ENCODE measurements at regions not wholly inside any gene's neighbourhood (a gene's known extent, or its start where the extent isn't known, plus 50 kb on each side); places are given as distances from the start of the nearest gene placed in this dataset.

GRCh38 chr3:168909260-168909659, 754.3 kb downstream of the MECOM start:
- TF ChIP-seq CTCF (IDR thresholded peaks at IDR 0.05; ENCODE audit: low read depth, low read length): no peak
- no peak overlapping the region for H3K4me3 ChIP-seq (ENCODE audit: low read depth, low read length)

- TF ChIP-seq CTCF (IDR thresholded peaks at IDR 0.05; ENCODE audit: low read depth, low read length): no peak
- no peak overlapping the region for H3K4me3 ChIP-seq (ENCODE audit: low read depth, low read length)
These were observed 768.1 kb downstream of the MECOM start for GRCh38 chr3:168895419-168895818.

GRCh38 chr3:168894214-168894613, 769.3 kb downstream of the MECOM start:
- H3K4me3 ChIP-seq (ENCODE audit: low read depth, low read length): no peak overlapping the region
- no peak for TF ChIP-seq CTCF (IDR thresholded peaks at IDR 0.05; ENCODE audit: low read depth, low read length)

- no peak overlapping the region for H3K4me3 ChIP-seq (ENCODE audit: low read depth, low read length)
- no peak for TF ChIP-seq CTCF (IDR thresholded peaks at IDR 0.05; ENCODE audit: low read depth, low read length)
These were observed 773.8 kb downstream of the MECOM start for GRCh38 chr3:168889666-168890065.

- no peak overlapping the region for H3K4me3 ChIP-seq (ENCODE audit: low read depth, low read length)
- TF ChIP-seq CTCF (IDR thresholded peaks at IDR 0.05; ENCODE audit: low read depth, low read length): no peak
These were observed 774.7 kb downstream of the MECOM start for GRCh38 chr3:168888781-168889180.

GRCh38 chr3:168885028-168885427, 778.5 kb downstream of the MECOM start:
- TF ChIP-seq CTCF (IDR thresholded peaks at IDR 0.05; ENCODE audit: low read depth, low read length): no peak
- H3K4me3 ChIP-seq (ENCODE audit: low read depth, low read length): no peak overlapping the region

GRCh38 chr3:168884353-168884903, 779.1 kb downstream of the MECOM start:
- TF ChIP-seq CTCF (IDR thresholded peaks at IDR 0.05; ENCODE audit: low read depth, low read length): no peak

More at GRCh38 chr3:168884353-168884903, 779.1 kb downstream of the MECOM start:
- no peak overlapping the region for H3K4me3 ChIP-seq (ENCODE audit: low read depth, low read length)
